ENCODE measurements at regions not wholly inside any gene's neighbourhood (a gene's known extent, or its start where the extent isn't known, plus 50 kb on each side); places are given as distances from the start of the nearest gene placed in this dataset.

- no peak overlapping the region for H3K9ac ChIP-seq (ENCODE audit: low read length)
- Mint-ChIP-seq H3K4me3 (ENCODE audit: unreplicated experiment) (no peak overlapping the region), H3K4me1 (ENCODE audit: low read depth, unreplicated experiment) (peaks cover 7% of the 10 kb centered on the region), H3K9me3 (ENCODE audit: unreplicated experiment) (no peaks in the 10 kb centered on the region), H3K27ac (ENCODE audit: unreplicated experiment) (peak overlapping the region; percentile 70), H3K36me3 (ENCODE audit: low read depth, unreplicated experiment) (no peaks in the 10 kb centered on the region), H3K27me3 (ENCODE audit: low read depth, unreplicated experiment) (no peaks in the 10 kb centered on the region)
- TF ChIP-seq CTCF (IDR thresholded peaks at IDR 0.05; ENCODE audit: insufficient read depth, low read depth, low read length) (no peak), EZH2 (IDR thresholded peaks at IDR 0.05; ENCODE audit: insufficient read depth, low read length) (no peak)
- H2AFZ ChIP-seq (ENCODE audit: low read depth, low read length), result peak overlapping the region; percentile 43
- H3K4me3 ChIP-seq (ENCODE audit: insufficient read depth, low read depth, low read length), result no peak overlapping the region
- H3K36me3 ChIP-seq (ENCODE audit: insufficient read depth, low read length), result no peaks in the 10 kb centered on the region
- no peaks in the 10 kb centered on the region for H3K4me1 ChIP-seq (ENCODE audit: insufficient read depth, low read length)
- FAIRE-seq, result no peak
- no peak overlapping the region for H3K27ac ChIP-seq (ENCODE audit: low read depth, low read length)
- H3K4me2 ChIP-seq (ENCODE audit: low read length), result no peak overlapping the region
- H3K9me3 ChIP-seq (ENCODE audit: insufficient read depth, low read depth, low read length), result no peaks in the 10 kb centered on the region
- no peak for DNase-seq (ENCODE audit: low read depth)
- no peaks in the 10 kb centered on the region for H3K27me3 ChIP-seq (ENCODE audit: insufficient read depth, low read length)
- H3K79me2 ChIP-seq (ENCODE audit: insufficient read depth, low read length), result no peaks in the 10 kb centered on the region
- no peaks in the 10 kb centered on the region for H4K20me1 ChIP-seq (ENCODE audit: insufficient read depth, low read length)
Observed at GRCh38 chr7:10022957-10023356, 950.7 kb upstream of the PHF14 start.

GRCh38 chr7:10034843-10035556 is 938.7 kb upstream of the PHF14 start:
- TF ChIP-seq CTCF (IDR thresholded peaks at IDR 0.05; ENCODE audit: insufficient read depth, low read depth, low read length) (no peak), EZH2 (IDR thresholded peaks at IDR 0.05; ENCODE audit: insufficient read depth, low read length) (no peak)
- H3K27ac Mint-ChIP-seq (ENCODE audit: unreplicated experiment), result peak overlapping the region; percentile 82
- Histone ChIP-seq H3K4me2 (ENCODE audit: low read length) (no peak overlapping the region), H3K36me3 (ENCODE audit: insufficient read depth, low read length) (no peaks in the 10 kb centered on the region), H3K27me3 (ENCODE audit: insufficient read depth, low read length) (no peaks in the 10 kb centered on the region), H2AFZ (ENCODE audit: low read depth, low read length) (no peak overlapping the region), H3K79me2 (ENCODE audit: insufficient read depth, low read length) (no peaks in the 10 kb centered on the region), H3K27ac (ENCODE audit: low read depth, low read length) (no peak overlapping the region), H3K9me3 (ENCODE audit: insufficient read depth, low read depth, low read length) (no peaks in the 10 kb centered on the region), H3K4me3 (ENCODE audit: insufficient read depth, low read depth, low read length) (no peak overlapping the region), H4K20me1 (ENCODE audit: insufficient read depth, low read length) (no peaks in the 10 kb centered on the region), H3K9ac (ENCODE audit: low read length) (no peak overlapping the region), H3K4me1 (ENCODE audit: insufficient read depth, low read length) (no peaks in the 10 kb centered on the region)
- no peak overlapping the region for H3K4me3 Mint-ChIP-seq (ENCODE audit: unreplicated experiment)
- no peaks in the 10 kb centered on the region for H3K36me3 Mint-ChIP-seq (ENCODE audit: low read depth, unreplicated experiment)
- peaks cover 17% of the 10 kb centered on the region for H3K4me1 Mint-ChIP-seq (ENCODE audit: low read depth, unreplicated experiment)
- DNase-seq (ENCODE audit: low read depth) (no peak), FAIRE-seq (no peak)
- H3K9me3 Mint-ChIP-seq (ENCODE audit: unreplicated experiment), result no peaks in the 10 kb centered on the region
- H3K27me3 Mint-ChIP-seq (ENCODE audit: low read depth, unreplicated experiment), result no peaks in the 10 kb centered on the region

GRCh38 chr7:10036693-10037092 is 937.0 kb upstream of the PHF14 start:
- no peaks in the 10 kb centered on the region for H3K36me3 ChIP-seq (ENCODE audit: insufficient read depth, low read length)
- H3K4me3 ChIP-seq (ENCODE audit: insufficient read depth, low read depth, low read length), result no peak overlapping the region
- H3K27me3 ChIP-seq (ENCODE audit: insufficient read depth, low read length), result no peaks in the 10 kb centered on the region
- no peaks in the 10 kb centered on the region for H3K36me3 Mint-ChIP-seq (ENCODE audit: low read depth, unreplicated experiment)
- no peak overlapping the region for H3K4me2 ChIP-seq (ENCODE audit: low read length)
- H3K4me3 Mint-ChIP-seq (ENCODE audit: unreplicated experiment), result no peak overlapping the region
- no peaks in the 10 kb centered on the region for H3K4me1 ChIP-seq (ENCODE audit: insufficient read depth, low read length)
- H3K9ac ChIP-seq (ENCODE audit: low read length), result no peak overlapping the region
- no peak overlapping the region for H3K27ac Mint-ChIP-seq (ENCODE audit: unreplicated experiment)
- no peaks in the 10 kb centered on the region for H3K79me2 ChIP-seq (ENCODE audit: insufficient read depth, low read length)
- DNase-seq (ENCODE audit: low read depth), result no peak
- peaks cover 17% of the 10 kb centered on the region for H3K4me1 Mint-ChIP-seq (ENCODE audit: low read depth, unreplicated experiment)
- H3K9me3 ChIP-seq (ENCODE audit: insufficient read depth, low read depth, low read length), result no peaks in the 10 kb centered on the region
- no peaks in the 10 kb centered on the region for H3K9me3 Mint-ChIP-seq (ENCODE audit: unreplicated experiment)
- H2AFZ ChIP-seq (ENCODE audit: low read depth, low read length), result no peak overlapping the region
- H3K27me3 Mint-ChIP-seq (ENCODE audit: low read depth, unreplicated experiment), result no peaks in the 10 kb centered on the region
- no peaks in the 10 kb centered on the region for H4K20me1 ChIP-seq (ENCODE audit: insufficient read depth, low read length)
- no peak overlapping the region for H3K27ac ChIP-seq (ENCODE audit: low read depth, low read length)
- no peak for TF ChIP-seq CTCF (IDR thresholded peaks at IDR 0.05; ENCODE audit: insufficient read depth, low read depth, low read length)
- no peak for TF ChIP-seq EZH2 (IDR thresholded peaks at IDR 0.05; ENCODE audit: insufficient read depth, low read length)
- no peak for FAIRE-seq

All from astrocyte (in vitro differentiated cells and primary cell).